MM.1S (cell line): ENCODE measurements at regions not wholly inside any gene's neighbourhood (a gene's known extent, or its start where the extent isn't known, plus 50 kb on each side); places are given as distances from the start of the nearest gene placed in this dataset.

ENCODE experiments used
- DNase-seq: peaks from one replicate; pipeline ENCODE4 v3.0.0-alpha.2; 2015
- H2AFZ ChIP-seq: fragments of 300-600 bp; sonication (generic); 2 replicates; pipeline ENCODE4 v1.6.0; 2016; ENCODE audit warnings: antibody characterized with exemption, low read length
- H3F3A ChIP-seq: fragments of 300-600 bp; sonication (generic); 2 replicates; pipeline ENCODE4 v1.6.1; 2016; ENCODE audit warnings: mild to moderate bottlenecking, antibody characterized with exemption, low read length, moderate library complexity, mixed read lengths; ENCODE audit not compliant: insufficient read depth
- H3K27ac ChIP-seq: fragments of 300-600 bp; sonication (generic); 2 replicates; pipeline ENCODE4 v1.5.1; 2016; ENCODE audit warnings: mild to moderate bottlenecking, low read length
- H3K27me3 ChIP-seq: fragments of 300-600 bp; sonication (generic); replicated peaks from 2 replicates; pipeline ENCODE4 v1.6.0; 2016; ENCODE audit warnings: low read length; ENCODE audit not compliant: insufficient read depth
- H3K36me3 ChIP-seq: fragments of 300-600 bp; sonication (generic); replicated peaks from 2 replicates; pipeline ENCODE4 v1.6.1; 2016; ENCODE audit warnings: mild to moderate bottlenecking, low read length, mixed read lengths; ENCODE audit not compliant: insufficient read depth
- H3K4me1 ChIP-seq: fragments of 300-600 bp; sonication (generic); 2 replicates; pipeline ENCODE4 v1.6.1; 2016; ENCODE audit warnings: low read length, mixed read lengths
- H3K4me2 ChIP-seq: fragments of 300-600 bp; sonication (generic); 2 replicates; pipeline ENCODE4 v1.6.0; 2016; ENCODE audit warnings: low read depth, low read length
- H3K4me3 ChIP-seq: fragments of 300-600 bp; sonication (generic); 2 replicates; pipeline ENCODE4 v1.5.1; 2016; ENCODE audit warnings: low read length, mixed read lengths
- H3K79me2 ChIP-seq: fragments of 300-600 bp; sonication (generic); 2 replicates; pipeline ENCODE4 v1.6.1; 2016; ENCODE audit warnings: mixed run types, low read length, mixed read lengths
- H3K9ac ChIP-seq: fragments of 300-600 bp; sonication (generic); 2 replicates; pipeline ENCODE4 v1.6.1; 2016; ENCODE audit warnings: low read length, mixed read lengths
- H3K9me2 ChIP-seq: fragments of 300-600 bp; sonication (generic); replicated peaks from 2 replicates; pipeline ENCODE4 v1.6.1; 2016; ENCODE audit warnings: mild to moderate bottlenecking, low read length, mixed read lengths; ENCODE audit not compliant: insufficient read depth
- H3K9me3 ChIP-seq: fragments of 300-600 bp; sonication (generic); replicated peaks from 2 replicates; pipeline ENCODE4 v1.6.1; 2016; ENCODE audit warnings: mild to moderate bottlenecking, low read length, mixed read lengths; ENCODE audit not compliant: insufficient read depth
- H4K20me1 ChIP-seq: fragments of 300-600 bp; sonication (generic); 2 replicates; pipeline ENCODE4 v1.6.1; 2016; ENCODE audit warnings: mild to moderate bottlenecking, low read length, moderate library complexity, mixed read lengths; ENCODE audit not compliant: insufficient read depth
- CTCF ChIP-seq: fragments of 300-600 bp; sonication (generic); IDR thresholded peaks from 2 replicates; pipeline ENCODE4 v1.5.1; 2016; ENCODE audit warnings: antibody characterized with exemption, low read length, mixed read lengths
- EZH2 ChIP-seq: fragments of 300-600 bp; sonication (generic); optimal IDR thresholded peaks from 2 replicates; pipeline ENCODE3; 2017; ENCODE audit warnings: low read depth, mild to moderate bottlenecking, antibody characterized with exemption, low read length, mixed read lengths
- EZH2phosphoT487 ChIP-seq: fragments of 300-600 bp; sonication (generic); IDR thresholded peaks from 2 replicates; pipeline ENCODE4 v1.6.1; 2018; ENCODE audit warnings: antibody characterized with exemption, low read length

- H3K9me2 ChIP-seq = no peaks in the 10 kb centered on the region
- H3K27ac ChIP-seq = no peak overlapping the region
- no peaks in the 10 kb centered on the region for H3K9me3 ChIP-seq
- no peaks in the 10 kb centered on the region for H3F3A ChIP-seq
- H3K4me1 ChIP-seq = no peaks in the 10 kb centered on the region
- no peak overlapping the region for H3K4me2 ChIP-seq
- no peaks in the 10 kb centered on the region for H3K79me2 ChIP-seq
- H3K9ac ChIP-seq = no peak overlapping the region
- H3K36me3 ChIP-seq = no peaks in the 10 kb centered on the region
- TF ChIP-seq EZH2 (no peak), EZH2phosphoT487 (no peak), CTCF (no peak)
- no peak for DNase-seq
- no peaks in the 10 kb centered on the region for H4K20me1 ChIP-seq
- H2AFZ ChIP-seq = no peak overlapping the region
- no peaks in the 10 kb centered on the region for H3K27me3 ChIP-seq
- no peak overlapping the region for H3K4me3 ChIP-seq
These were observed 470.6 kb upstream of the BCHE start for GRCh38 chr3:166307756-166308350.

GRCh38 chr3:166304584-166304983 is 467.4 kb upstream of the BCHE start:
- Histone ChIP-seq H3K27ac (no peak overlapping the region), H3K9me3 (no peaks in the 10 kb centered on the region), H3K27me3 (no peaks in the 10 kb centered on the region), H2AFZ (no peak overlapping the region), H3K4me1 (no peaks in the 10 kb centered on the region), H3K9me2 (no peaks in the 10 kb centered on the region), H3K4me3 (no peak overlapping the region), H3K36me3 (no peaks in the 10 kb centered on the region), H4K20me1 (no peaks in the 10 kb centered on the region), H3K79me2 (no peaks in the 10 kb centered on the region), H3K9ac (no peak overlapping the region), H3F3A (no peaks in the 10 kb centered on the region), H3K4me2 (no peak overlapping the region)
- TF ChIP-seq CTCF (no peak), EZH2 (no peak), EZH2phosphoT487 (no peak)
- DNase-seq = no peak

- no peak overlapping the region for H3K4me2 ChIP-seq
- no peak overlapping the region for H3K27ac ChIP-seq
- TF ChIP-seq EZH2phosphoT487 (no peak), EZH2 (no peak), CTCF (no peak)
- H3F3A ChIP-seq = no peaks in the 10 kb centered on the region
- no peaks in the 10 kb centered on the region for H3K36me3 ChIP-seq
- no peaks in the 10 kb centered on the region for H3K9me3 ChIP-seq
- H3K9me2 ChIP-seq = no peaks in the 10 kb centered on the region
- H2AFZ ChIP-seq = no peak overlapping the region
- DNase-seq = no peak
- H3K4me1 ChIP-seq = no peaks in the 10 kb centered on the region
- H3K4me3 ChIP-seq = no peak overlapping the region
- no peaks in the 10 kb centered on the region for H3K27me3 ChIP-seq
- no peak overlapping the region for H3K9ac ChIP-seq
- H3K79me2 ChIP-seq = no peaks in the 10 kb centered on the region
- no peaks in the 10 kb centered on the region for H4K20me1 ChIP-seq
These were observed 466.5 kb upstream of the BCHE start for GRCh38 chr3:166303681-166304080.
